ENCODE measurements at regions not wholly inside any gene's neighbourhood (a gene's known extent, or its start where the extent isn't known, plus 50 kb on each side); places are given as distances from the start of the nearest gene placed in this dataset.

DNA sequence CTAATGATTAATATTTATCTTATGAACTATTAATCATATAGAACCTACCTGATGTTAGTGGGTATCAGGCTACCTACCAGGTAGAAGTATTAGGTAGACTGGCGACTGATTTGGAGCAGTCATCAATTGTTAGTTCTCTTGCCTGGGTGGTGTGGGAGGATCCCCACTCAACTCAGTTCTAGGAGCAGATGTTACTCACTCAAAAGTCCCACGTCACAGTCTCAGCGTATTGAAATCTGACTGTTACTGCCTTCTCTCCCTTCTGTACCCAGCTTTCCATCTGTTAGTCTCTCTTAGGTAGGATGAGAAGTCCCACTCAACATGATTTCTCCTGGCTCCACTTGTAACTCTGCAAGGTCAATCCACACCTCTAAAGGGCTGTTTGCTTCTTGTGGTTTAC is 102.7 kb downstream of the OLFM4 start:
- no peak for DNase-seq (ENCODE audit: low read depth)
- TF ChIP-seq, protein P1, sequence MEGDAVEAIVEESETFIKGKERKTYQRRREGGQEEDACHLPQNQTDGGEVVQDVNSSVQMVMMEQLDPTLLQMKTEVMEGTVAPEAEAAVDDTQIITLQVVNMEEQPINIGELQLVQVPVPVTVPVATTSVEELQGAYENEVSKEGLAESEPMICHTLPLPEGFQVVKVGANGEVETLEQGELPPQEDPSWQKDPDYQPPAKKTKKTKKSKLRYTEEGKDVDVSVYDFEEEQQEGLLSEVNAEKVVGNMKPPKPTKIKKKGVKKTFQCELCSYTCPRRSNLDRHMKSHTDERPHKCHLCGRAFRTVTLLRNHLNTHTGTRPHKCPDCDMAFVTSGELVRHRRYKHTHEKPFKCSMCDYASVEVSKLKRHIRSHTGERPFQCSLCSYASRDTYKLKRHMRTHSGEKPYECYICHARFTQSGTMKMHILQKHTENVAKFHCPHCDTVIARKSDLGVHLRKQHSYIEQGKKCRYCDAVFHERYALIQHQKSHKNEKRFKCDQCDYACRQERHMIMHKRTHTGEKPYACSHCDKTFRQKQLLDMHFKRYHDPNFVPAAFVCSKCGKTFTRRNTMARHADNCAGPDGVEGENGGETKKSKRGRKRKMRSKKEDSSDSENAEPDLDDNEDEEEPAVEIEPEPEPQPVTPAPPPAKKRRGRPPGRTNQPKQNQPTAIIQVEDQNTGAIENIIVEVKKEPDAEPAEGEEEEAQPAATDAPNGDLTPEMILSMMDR (conservative IDR thresholded peaks at IDR 0.05; ENCODE audit: low read depth, low read length): no peak
- H3K4me3 ChIP-seq (ENCODE audit: low read length): no peak overlapping the region

DNA sequence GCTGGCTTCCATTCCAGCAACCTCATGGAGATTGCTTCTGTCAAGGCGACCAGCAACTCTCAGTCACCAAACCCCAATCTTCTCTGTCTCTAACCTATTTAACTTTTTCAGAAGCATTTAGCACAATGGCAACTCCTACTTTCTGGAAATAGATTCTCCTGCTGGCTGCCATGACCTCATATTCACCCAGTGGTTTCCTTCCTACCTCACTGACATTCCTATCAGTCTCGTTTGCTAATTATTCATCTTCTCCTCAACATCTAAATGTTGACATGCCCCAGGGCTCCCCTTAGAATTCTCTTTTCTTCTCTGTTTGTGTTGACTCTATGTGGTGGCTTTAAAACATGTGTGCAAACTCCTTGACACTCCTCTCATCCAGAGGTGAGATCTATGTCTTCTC is 106.7 kb downstream of the OLFM4 start:
- TF ChIP-seq, protein P1 (conservative IDR thresholded peaks at IDR 0.05; ENCODE audit: low read depth, low read length): no peak

DNA sequence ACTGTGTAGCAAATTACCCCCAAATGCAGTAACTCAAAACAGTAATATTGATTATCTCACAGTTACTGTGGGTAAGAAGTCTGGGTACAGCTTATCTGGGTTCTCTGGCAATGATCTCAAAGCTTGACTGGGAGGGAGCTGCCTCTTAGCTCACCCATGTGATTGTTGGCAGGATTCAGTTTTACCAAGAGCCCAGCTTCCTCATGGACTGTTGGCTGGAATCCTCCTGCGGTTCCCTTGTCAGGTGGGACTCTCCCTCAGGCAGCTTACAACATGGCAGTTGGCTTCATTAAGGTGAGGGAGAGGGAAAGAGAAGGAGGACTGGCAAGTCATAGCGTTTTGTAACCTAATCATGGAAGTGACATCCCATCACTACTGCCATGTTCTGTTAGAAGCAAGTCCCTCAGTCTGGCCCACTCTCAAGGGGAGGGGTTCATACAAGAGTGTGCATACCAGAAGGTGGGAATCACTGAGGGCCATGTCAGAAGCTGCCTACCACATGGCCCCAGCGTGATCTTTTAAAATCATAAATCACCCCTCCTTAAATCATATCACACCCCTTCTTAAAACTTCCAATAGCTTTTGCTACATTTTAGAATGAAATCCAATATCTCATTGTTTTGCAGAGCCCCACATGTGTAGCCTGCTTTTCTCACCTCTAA is 108.1 kb downstream of the OLFM4 start:
- no peak for DNase-seq (ENCODE audit: low read depth)
- TF ChIP-seq, protein P1 (conservative IDR thresholded peaks at IDR 0.05; ENCODE audit: low read depth, low read length): no peak
- no peak overlapping the region for H3K4me3 ChIP-seq (ENCODE audit: low read length)

More for the DNA sequence above, 106.7 kb downstream of the OLFM4 start:
- no peak overlapping the region for H3K4me3 ChIP-seq (ENCODE audit: low read length)
- DNase-seq (ENCODE audit: low read depth): no peak

DNA sequence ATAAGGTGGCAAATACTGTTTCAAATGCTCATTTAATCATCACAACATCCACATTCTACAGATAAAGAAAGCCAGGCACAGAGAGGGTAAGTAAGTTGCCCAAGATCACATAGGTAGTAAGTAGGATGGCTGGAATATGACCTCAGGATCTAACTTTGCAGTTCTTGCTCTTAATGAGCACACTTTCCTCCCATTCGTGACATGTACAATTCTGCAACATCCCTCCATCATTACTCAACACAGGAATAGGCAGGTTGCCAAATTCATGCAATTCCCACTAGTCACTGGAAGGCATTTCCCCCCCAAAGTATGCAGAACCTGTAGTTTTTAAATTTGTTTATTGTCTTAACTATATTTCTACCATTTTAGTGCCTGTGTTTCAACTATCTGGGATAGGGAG is 109.2 kb downstream of the OLFM4 start:
- DNase-seq (ENCODE audit: low read depth): peak; percentile 4
- H3K4me3 ChIP-seq (ENCODE audit: low read length): no peak overlapping the region
- TF ChIP-seq, protein P1 (conservative IDR thresholded peaks at IDR 0.05; ENCODE audit: low read depth, low read length): no peak

DNA sequence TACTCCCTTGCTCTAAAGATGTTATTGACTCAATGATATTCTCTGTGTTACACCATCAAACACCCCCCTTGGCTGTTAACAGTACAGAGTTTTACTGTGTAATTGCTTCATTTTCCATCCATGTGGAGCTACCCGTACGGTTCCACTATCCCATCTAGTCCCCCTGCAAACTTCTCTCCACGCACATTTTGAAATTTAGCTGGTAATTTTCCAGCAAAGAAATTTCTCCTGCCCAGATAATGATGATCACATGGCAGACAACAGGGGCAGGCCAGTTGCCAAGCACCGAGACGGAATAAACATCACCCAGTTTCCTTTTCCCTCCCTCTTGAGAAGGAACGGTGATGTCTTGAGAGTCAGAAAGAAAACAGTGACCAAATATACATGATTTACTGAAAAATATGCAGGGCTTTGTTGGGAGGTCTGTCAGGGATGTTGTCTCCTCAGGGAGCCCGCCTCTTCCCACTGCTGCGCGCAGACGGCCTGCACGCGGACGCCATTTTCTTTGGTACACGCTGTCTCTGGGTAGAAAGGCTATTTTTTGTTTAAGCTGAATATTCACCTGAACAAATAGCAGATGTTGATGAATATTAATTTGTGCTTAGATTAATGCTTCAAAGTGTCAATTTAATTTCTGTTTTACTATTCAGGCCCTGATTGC is 109.9 kb downstream of the OLFM4 start:
- TF ChIP-seq, protein P1 (conservative IDR thresholded peaks at IDR 0.05; ENCODE audit: low read depth, low read length): no peak
- no peak overlapping the region for H3K4me3 ChIP-seq (ENCODE audit: low read length)
- DNase-seq (ENCODE audit: low read depth): no peak

DNA sequence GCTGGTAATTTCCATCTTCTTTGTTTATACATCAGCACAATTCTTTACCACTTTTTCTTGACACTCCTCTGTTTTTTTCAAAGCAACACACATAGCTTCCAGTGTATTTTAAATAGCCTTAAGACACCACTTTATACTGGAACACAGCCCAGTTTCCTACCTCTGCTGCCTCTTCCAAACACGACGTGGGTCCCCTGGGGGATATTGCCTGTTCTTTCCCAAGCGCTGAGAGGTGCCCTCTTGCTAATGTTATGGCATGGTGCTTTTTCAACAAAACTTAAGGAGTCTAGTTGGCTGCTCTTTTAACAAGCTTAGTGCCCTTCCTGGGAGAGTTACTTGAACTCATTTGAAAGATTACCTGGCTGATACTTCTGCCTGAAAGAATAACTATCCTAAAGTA is 112.7 kb downstream of the OLFM4 start:
- no peak overlapping the region for H3K4me3 ChIP-seq (ENCODE audit: low read length)
- DNase-seq (ENCODE audit: low read depth): no peak
- TF ChIP-seq, protein P1 (conservative IDR thresholded peaks at IDR 0.05; ENCODE audit: low read depth, low read length): no peak

DNA sequence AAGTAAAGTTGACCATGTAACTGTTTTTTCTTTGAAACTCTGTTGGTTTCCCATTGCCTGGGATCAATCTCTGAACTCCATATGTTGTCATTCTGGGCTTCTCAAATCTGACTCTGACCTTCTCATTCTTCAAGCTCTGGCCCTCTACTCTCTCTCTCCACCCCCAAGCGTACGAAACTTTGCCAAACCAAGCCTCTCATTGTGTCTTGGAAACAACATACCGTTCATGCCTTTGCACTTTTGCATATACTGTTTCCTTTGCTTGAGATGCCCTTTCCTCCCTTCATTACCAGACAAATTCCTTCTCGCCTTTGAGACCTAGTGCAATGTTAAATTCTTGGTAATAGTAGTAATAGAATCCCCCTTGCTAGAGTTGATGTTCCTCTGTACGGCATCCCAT is 113.7 kb downstream of the OLFM4 start:
- no peak for DNase-seq (ENCODE audit: low read depth)
- TF ChIP-seq, protein P1 (conservative IDR thresholded peaks at IDR 0.05; ENCODE audit: low read depth, low read length): no peak

More for the DNA sequence above, 113.7 kb downstream of the OLFM4 start:
- no peak overlapping the region for H3K4me3 ChIP-seq (ENCODE audit: low read length)

Measured in retinal pigment epithelial cell (primary cell).